DND-41 (cell line): ENCODE measurements at regions not wholly inside any gene's neighbourhood (a gene's known extent, or its start where the extent isn't known, plus 50 kb on each side); places are given as distances from the start of the nearest gene placed in this dataset.

Experiments
- ATAC-seq: fragments of 200-7000 bp; cut with Tn5 transposase; 3 replicates; pipeline ENCODE4 v1.9.1; 2021; ENCODE audit warnings: low read depth; ENCODE audit not compliant: insufficient read depth
- DNase-seq: peaks from one replicate; pipeline ENCODE4 v3.0.0-alpha.2; 2020
- H2AFZ ChIP-seq: 2 replicates; pipeline ENCODE4 v1.6.0; 2012; ENCODE audit warnings: low read depth, low read length
- H3K27ac ChIP-seq: 2 replicates; pipeline ENCODE4 v1.5.1; 2012; ENCODE audit warnings: low read length, inconsistent platforms
- H3K27me3 ChIP-seq: fragments of 200-600 bp; sonication (generic); 2 replicates; pipeline ENCODE4 v1.6.0; 2012; ENCODE audit warnings: low read length, mild to moderate bottlenecking, inconsistent platforms; ENCODE audit not compliant: insufficient read depth, poor library complexity
- H3K36me3 ChIP-seq: 2 replicates; pipeline ENCODE4 v1.5.1; 2012; ENCODE audit warnings: low read length, inconsistent platforms; ENCODE audit not compliant: insufficient read depth
- H3K4me1 ChIP-seq: 2 replicates; pipeline ENCODE4 v1.5.1; 2012; ENCODE audit warnings: mild to moderate bottlenecking, low read length; ENCODE audit not compliant: insufficient read depth
- H3K4me2 ChIP-seq: 2 replicates; pipeline ENCODE4 v1.6.0; 2012; ENCODE audit warnings: mild to moderate bottlenecking, moderate library complexity, low read length, inconsistent platforms; ENCODE audit not compliant: insufficient read depth
- H3K4me3 ChIP-seq, 2 experiments: fragments of 200-600 bp in 1 of 2; shearing (Covaris generic) in 1 of 2; 2 replicates each; pipeline ENCODE4 v1.5.1; 2012 to 2016; ENCODE audit warnings: inconsistent platforms in 2 of 2, low read length in 2 of 2, mild to moderate bottlenecking in 2 of 2, low read depth in 1 of 2, moderate library complexity in 1 of 2
- H3K79me2 ChIP-seq: 2 replicates; pipeline ENCODE4 v1.6.0; 2012; ENCODE audit warnings: low read length, inconsistent platforms; ENCODE audit not compliant: insufficient read depth
- H3K9ac ChIP-seq: 2 replicates; pipeline ENCODE4 v1.6.0; 2012; ENCODE audit warnings: low read depth, mild to moderate bottlenecking, inconsistent platforms, low read length, moderate library complexity
- H3K9me3 ChIP-seq: 2 replicates; pipeline ENCODE4 v1.5.1; 2012; ENCODE audit warnings: low read length, moderate library complexity, mild to moderate bottlenecking, inconsistent platforms; ENCODE audit not compliant: insufficient read depth, severe bottlenecking
- H4K20me1 ChIP-seq: 2 replicates; pipeline ENCODE4 v1.6.0; 2012; ENCODE audit warnings: low read length; ENCODE audit not compliant: insufficient read depth
- CTCF ChIP-seq: IDR thresholded peaks from 2 replicates; pipeline ENCODE4 v1.5.1; 2012; ENCODE audit warnings: borderline replicate concordance, low read length, moderate library complexity, mild to moderate bottlenecking; ENCODE audit not compliant: poor library complexity, severe bottlenecking; ENCODE audit errors: extremely low read depth
- EZH2 ChIP-seq: IDR thresholded peaks from 3 replicates; pipeline ENCODE4 v1.6.1; 2012; ENCODE audit warnings: borderline replicate concordance, low read depth, mild to moderate bottlenecking, moderate library complexity, low read length, inconsistent platforms; ENCODE audit not compliant: severe bottlenecking

GRCh38 chr16:48897698-48898205, 287.8 kb upstream of the N4BP1 start:
- no peaks in the 10 kb centered on the region for H4K20me1 ChIP-seq
- no peak overlapping the region for H2AFZ ChIP-seq
- H3K4me2 ChIP-seq = no peak overlapping the region
- DNase-seq = no peak
- no peak for ATAC-seq
- H3K36me3 ChIP-seq = no peaks in the 10 kb centered on the region
- H3K4me1 ChIP-seq = no peaks in the 10 kb centered on the region
- TF ChIP-seq EZH2 = no peak
- TF ChIP-seq CTCF = no peak
- peaks cover 12% of the 10 kb centered on the region for H3K27me3 ChIP-seq
- H3K9ac ChIP-seq = no peak overlapping the region
- no peak overlapping the region for H3K4me3 ChIP-seq
- no peaks in the 10 kb centered on the region for H3K9me3 ChIP-seq
- no peaks in the 10 kb centered on the region for H3K79me2 ChIP-seq
- no peak overlapping the region for H3K27ac ChIP-seq

DNA sequence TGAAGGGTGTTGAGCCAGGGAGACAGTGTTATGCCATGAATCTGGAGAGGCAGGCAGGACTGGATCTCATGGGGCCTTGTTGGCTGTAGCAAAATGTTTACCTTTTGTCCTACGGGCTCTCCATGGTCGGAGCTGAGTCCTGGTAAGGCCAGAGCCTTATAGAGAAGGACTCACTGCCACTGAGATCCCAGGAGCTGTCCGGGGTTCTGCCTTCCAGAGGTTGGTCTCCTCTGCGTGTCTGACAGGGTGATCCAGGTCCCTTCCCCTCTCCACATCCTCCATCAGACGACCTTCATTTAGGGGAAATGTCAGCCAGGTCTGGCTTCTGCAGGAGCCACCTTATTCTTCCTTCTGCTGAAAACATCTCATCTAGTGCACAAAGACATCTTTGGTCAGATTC, 285.2 kb upstream of the N4BP1 start:
- no peaks in the 10 kb centered on the region for H4K20me1 ChIP-seq
- no peak overlapping the region for H2AFZ ChIP-seq
- H3K27ac ChIP-seq = no peak overlapping the region
- ATAC-seq (no peak), DNase-seq (peak; percentile 6)
- H3K4me3 ChIP-seq = no peak overlapping the region
- H3K9me3 ChIP-seq = no peaks in the 10 kb centered on the region
- TF ChIP-seq CTCF (no peak), EZH2 (no peak)
- H3K9ac ChIP-seq = no peak overlapping the region
- H3K4me2 ChIP-seq = no peak overlapping the region
- no peaks in the 10 kb centered on the region for H3K36me3 ChIP-seq
- H3K4me1 ChIP-seq = no peaks in the 10 kb centered on the region
- H3K79me2 ChIP-seq = no peaks in the 10 kb centered on the region
- peaks cover 6% of the 10 kb centered on the region for H3K27me3 ChIP-seq

GRCh38 chr16:48892893-48893292, 282.9 kb upstream of the N4BP1 start:
- Histone ChIP-seq H3K9me3 (no peaks in the 10 kb centered on the region), H3K79me2 (no peaks in the 10 kb centered on the region), H3K4me3 (no peak overlapping the region), H3K27ac (no peak overlapping the region), H4K20me1 (no peaks in the 10 kb centered on the region), H2AFZ (no peak overlapping the region), H3K4me2 (no peak overlapping the region), H3K36me3 (no peaks in the 10 kb centered on the region), H3K4me1 (no peaks in the 10 kb centered on the region), H3K27me3 (no peaks in the 10 kb centered on the region), H3K9ac (no peak overlapping the region)
- TF ChIP-seq CTCF (no peak), EZH2 (no peak)
- DNase-seq = no peak
- ATAC-seq = no peak

DNA sequence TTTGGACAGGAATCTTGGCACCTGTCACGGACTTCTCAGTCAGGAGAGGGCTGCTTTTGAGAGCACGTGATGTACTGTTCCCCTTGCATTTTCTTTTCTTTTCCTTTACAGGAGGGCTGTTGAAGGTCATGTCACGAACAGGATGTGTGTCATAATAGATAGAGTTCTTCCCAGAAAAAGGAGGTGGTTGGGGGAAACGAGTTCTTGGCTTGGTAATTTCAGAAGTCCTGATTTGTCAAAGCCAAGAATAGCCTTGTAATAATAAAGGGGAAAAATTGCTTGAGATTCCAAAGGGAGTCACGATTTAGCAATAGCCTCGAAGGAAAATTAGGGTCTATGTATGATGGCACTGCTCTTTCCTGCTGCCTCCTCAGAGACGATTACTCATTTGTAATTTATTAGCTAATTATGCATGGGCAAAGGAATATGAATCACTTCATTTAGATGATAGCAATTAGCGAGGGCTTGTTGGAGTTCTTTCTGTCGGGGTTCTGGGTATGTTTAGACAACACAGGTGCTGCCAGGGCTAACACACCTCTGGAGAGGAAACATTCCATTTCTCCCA, 277.7 kb upstream of the N4BP1 start:
- Histone ChIP-seq H3K4me3 (no peak overlapping the region), H3K36me3 (no peaks in the 10 kb centered on the region), H3K4me2 (no peak overlapping the region), H3K27me3 (no peaks in the 10 kb centered on the region), H3K79me2 (no peaks in the 10 kb centered on the region), H4K20me1 (no peaks in the 10 kb centered on the region), H3K4me1 (no peaks in the 10 kb centered on the region), H2AFZ (no peak overlapping the region), H3K27ac (no peak overlapping the region), H3K9me3 (no peaks in the 10 kb centered on the region), H3K9ac (no peak overlapping the region)
- DNase-seq (no peak), ATAC-seq (no peak)
- TF ChIP-seq CTCF (no peak), EZH2 (no peak)
